GM21526 (cell line): ENCODE measurements at regions not wholly inside any gene's neighbourhood (a gene's known extent, or its start where the extent isn't known, plus 50 kb on each side); places are given as distances from the start of the nearest gene placed in this dataset.
"Not testable (repeated sequence)": the region's sequence is repeated elsewhere in the genome, so short reads cannot be mapped to it uniquely, and the experiment has no call there.

Experiments used
- ATAC-seq: cut with Tn5 transposase; IDR thresholded peaks from one replicate; pipeline ENCODE4 v1.9.1; 2021; ENCODE audit warnings: moderate library complexity; ENCODE audit not compliant: unreplicated experiment, low FRiP score

DNA sequence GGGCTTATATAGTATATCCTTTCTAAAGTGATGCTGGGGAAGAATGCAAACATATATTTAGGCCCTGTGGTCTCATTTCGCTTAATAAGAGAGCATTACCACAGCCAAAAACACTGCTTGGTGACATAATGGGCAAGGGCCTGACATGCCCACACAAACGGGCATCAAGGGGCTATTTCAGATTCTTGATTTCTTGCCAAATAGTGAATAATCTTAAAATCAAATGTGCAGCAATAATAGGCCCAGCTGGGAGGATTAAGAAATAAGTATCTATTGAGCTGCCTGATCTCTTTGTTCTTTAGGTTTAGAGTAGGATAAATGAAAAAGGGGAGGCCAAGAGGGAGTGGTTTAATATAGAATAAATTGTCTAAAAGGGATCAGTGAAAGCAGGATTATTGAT, 241.0 kb upstream of the GBE1 start:
- no peak for ATAC-seq

DNA sequence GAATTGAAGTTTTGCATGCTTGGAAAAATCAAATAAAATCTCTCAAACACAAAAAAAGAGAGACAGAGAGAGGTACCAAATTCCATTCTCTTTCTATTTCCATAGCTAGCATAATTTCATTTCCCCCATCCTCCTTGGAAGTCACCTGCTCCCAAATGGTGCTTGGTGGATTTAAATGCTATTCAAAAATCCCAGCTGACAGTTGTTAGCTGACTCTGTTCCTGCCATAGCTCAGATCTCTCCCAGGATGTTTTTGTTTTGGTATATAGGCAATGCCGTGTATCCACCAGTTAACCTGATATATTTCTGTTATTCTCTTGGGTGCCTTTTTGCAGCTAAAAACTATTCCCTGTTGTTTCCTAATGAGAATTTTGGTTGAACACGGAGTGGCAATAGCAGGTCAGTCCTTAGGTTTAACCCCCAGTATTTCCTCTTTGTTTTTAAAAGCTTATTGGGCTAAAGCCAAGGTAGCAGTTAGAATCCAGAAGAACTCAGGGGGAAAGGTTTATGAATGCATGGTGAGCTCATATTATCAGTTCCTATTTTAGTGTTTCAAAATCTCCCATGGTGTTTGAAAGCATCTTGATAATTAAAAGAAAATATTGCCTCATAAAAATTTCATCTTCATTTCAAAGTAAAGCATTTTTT, 240.0 kb upstream of the GBE1 start:
- no peak for ATAC-seq

- ATAC-seq: no peak
These were observed 239.3 kb upstream of the GBE1 start for GRCh38 chr3:82000773-82001172.

DNA sequence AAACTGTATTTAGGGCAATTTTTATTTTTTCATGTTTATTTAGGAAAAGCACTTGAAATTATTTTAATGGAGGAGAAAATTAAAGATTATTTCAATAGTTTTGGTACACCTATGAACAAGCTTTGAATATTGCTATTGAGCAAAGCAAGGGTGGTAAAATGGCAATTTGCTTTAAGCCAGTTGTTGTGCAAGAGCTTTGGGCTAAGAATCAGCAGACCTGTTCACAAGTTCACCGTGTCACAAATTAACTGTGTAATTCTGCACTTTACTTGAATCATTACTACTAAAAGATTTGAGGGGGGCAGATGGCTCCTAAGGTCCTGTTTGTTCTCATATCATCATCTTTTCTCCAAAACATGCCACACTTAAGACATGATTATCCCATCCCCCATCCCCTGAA, 238.9 kb upstream of the GBE1 start:
- ATAC-seq: no peak

DNA sequence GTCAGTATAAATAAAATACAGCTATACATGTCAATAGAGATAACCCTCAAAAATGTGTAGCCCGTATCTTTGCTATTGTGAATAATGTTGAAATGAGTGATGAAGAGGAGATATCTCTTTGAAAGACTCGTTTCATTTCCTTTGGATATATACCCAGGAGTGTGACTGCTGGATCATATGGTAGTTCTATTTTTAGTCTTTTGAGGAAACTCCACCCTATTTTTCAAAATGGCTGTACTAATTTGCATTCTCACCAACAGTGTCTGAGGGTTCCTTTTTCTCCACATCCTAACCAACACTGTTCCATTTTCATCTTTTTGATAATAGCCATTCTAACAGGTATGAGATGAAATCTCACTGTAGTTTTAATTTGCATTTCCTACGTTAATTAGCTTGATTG, 237.5 kb upstream of the GBE1 start:
- ATAC-seq: no peak

DNA sequence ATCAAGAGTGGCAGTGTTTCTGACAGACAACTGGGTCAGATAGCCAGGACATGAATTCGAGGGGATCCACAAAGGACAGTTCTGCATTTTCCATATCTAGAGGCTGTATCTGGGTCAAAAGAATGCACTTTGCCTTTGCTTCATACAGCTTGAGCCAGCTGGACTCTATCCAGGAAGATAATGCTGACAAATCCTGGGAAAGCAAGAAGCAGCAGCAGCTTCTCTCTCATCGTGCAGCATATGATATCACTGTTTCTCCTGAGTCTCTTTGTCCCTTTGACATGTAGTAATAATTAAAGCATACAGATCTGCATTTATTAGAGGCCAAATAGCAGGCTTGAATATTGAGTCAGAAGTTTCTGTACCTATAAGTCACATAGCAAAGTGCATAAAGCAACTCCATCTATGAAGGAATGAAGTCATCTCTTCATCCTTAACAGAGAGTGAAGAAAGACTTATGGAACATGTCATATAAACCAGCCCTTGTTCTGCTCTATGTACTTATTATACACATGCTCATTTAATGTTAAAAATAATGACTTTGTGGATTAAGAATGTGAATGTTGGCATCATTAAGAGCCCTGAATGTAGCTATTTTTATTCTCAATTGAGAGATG, 236.8 kb upstream of the GBE1 start:
- ATAC-seq: no peak

DNA sequence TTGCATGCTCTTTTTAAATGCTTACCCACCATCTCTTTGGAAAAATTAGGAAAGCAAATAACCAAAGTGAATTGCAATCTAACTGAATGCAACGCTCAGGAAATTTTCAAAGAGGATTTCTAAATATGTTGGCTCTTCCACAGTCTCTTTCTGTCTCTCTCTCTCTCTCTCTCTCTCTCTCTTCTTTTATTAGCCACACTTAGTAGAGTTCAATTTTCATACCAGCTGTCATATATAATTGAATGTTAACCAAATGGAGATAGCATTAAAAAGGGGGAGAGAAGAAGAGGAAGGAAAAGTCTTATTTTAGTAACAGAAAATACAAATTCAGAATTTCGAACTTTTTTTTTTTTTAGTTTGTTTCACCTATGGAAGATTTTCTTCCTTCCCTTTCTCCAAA, 235.9 kb upstream of the GBE1 start:
- no peak for ATAC-seq

DNA sequence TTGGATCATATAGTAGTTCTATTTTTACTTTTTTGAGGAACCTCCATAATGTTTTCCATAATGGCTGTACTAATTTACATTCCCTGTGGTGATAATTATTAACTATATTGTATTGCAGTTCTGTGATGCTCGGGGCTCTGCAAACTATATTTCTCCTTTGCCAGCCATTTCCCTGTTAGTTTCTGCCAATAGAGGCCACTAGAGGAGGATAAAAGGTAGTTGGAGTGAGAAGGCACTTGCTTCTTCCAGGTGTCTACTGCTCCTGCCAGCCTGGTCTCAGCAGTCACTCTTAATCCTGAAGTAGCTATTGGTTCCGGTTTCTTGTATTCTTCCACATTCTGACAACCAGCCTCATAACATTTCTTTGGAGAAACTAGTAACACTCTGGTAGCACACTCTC, 233.9 kb upstream of the GBE1 start:
- ATAC-seq: no peak

- no peak for ATAC-seq
These were observed 228.3 kb upstream of the GBE1 start for GRCh38 chr3:81989758-81990157.

DNA sequence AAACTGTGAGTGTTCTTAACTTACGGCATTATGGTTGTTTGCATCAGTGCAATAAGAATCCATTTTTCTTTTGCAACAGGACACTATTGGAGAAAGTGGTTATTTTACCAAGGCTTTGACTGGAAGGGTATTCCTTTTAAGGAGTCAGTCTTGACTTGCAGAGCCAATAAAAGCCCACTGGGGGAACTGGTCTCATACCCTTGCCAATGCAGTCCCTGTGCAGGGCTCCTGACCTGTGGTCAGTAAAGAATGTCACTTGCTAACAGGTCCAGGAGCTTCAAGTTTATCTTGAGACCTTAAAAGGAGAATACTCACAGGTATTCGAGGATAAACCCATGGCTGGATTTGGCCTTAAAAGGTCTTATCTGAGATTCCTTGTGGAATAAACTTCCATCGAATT, 227.8 kb upstream of the GBE1 start:
- no peak for ATAC-seq

DNA sequence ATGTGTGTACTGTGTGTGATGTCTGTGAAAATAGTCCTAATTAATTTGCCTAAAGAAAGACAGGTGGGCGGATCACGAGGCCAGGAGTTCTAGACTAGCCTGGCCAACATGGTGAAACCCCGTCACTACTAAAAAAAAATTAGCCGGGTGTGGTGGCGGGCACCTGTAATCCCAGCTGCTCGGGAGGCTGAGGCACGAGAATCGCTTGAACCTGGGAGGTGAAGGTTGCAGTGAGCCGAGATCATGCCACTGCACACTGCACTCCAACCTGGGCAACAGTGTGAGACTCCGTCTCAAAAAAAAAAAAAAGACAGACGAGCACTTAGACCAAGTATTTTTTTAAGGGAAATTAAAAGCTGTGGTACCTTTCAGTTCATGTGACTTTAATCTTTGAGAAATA, 226.0 kb upstream of the GBE1 start:
- not testable (repeated sequence) for ATAC-seq

DNA sequence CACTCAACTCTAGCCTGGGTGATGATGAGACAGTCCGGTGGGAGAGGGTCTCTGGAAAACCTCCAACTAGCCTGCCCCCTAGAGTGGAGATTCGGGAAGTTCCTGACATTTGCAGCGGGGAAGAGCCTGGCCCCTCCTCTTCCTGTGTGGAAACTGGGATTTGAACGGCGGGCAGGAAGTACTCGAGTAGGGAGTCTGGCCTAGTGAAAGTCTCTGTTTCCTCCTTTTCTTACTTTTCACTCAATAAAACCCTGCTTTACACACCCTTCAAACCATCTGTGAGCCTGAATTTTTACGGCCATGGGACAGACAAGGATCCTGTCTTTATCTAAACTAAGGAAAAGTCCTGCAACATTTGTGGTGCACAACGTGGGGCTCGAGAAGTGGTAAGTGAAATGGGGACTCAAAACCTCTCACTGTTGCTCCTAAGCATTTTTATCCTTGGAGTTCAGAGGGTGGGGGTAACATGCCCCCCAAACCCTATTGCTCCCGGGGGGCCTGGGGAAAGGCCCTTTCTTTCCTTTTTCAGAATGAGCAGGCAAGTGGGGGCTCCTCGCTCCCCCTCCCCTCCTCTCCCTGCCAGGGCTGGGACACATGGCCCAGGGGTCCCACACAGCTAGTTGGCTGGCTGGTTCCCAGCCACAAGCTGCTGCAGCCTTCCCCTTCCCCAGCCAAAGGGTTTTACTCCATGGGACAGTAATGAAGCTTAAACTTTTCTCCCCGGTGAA, 224.7 kb upstream of the GBE1 start:
- no peak for ATAC-seq

DNA sequence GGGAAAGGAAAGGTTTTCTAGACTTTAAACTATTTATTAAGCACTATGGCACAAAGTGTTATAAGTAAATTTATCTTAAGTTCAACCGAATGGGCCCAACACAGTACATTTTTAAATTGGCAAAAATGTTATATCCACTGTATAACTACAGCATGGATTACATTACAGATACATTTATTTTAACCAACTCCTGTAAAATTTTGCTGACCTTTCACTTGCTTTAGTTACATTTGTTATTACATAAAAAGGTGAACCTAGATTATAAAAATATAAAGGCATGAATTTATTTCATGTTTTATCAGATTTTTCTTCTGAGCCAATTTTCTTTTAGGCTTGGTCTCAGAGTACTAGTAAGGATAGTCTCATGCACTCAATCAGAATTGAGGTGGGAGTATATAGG, 221.9 kb upstream of the GBE1 start:
- ATAC-seq: no peak

- no peak for ATAC-seq
These were observed 219.4 kb upstream of the GBE1 start for GRCh38 chr3:81980596-81981494.

- ATAC-seq: no peak
These were observed 213.3 kb upstream of the GBE1 start for GRCh38 chr3:81974751-81975150.

DNA sequence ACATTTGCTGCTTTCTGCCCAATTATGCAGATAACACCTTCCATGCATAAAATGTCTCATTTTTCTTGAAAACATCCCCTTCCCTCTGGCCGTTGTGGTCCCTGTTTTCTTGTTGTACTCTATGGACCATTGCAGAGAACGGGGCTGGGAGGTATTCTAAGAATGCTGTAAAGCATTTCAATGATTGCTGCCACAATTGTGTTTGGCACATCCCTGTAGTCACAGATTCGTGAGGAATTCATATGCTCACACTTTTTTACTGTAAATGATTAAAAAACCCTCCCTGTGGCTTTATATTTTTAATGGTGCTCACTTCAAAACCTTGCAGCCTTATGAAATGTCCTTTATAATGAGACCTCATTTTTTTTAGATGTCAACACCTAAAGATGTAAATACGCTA, 207.2 kb upstream of the GBE1 start:
- no peak for ATAC-seq

GRCh38 chr3:81967393-81967792, 205.9 kb upstream of the GBE1 start:
- ATAC-seq: no peak

GRCh38 chr3:81965696-81966095, 204.3 kb upstream of the GBE1 start:
- no peak for ATAC-seq

DNA sequence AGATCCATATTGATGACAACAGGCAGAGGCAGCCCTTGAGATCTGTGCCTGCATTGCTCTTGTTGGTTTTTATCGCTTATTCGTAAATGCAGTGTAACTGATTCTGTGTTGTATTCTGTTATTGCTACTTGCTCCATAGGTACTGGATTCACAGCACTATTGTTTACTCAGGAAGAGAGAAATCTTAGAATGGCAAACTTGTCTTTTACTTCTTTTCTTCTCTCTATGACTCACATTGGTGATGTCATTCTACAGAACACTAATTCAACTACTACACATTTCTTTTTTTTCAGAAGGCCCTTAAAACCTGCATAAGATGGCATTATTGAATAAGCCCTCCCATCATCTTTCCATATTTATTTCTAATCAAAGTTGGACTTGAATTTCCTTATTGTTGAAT, 201.0 kb upstream of the GBE1 start:
- no peak for ATAC-seq

- ATAC-seq: no peak
These were observed 197.7 kb upstream of the GBE1 start for GRCh38 chr3:81958972-81959640.

- no peak for ATAC-seq
These were observed 194.4 kb upstream of the GBE1 start for GRCh38 chr3:81955878-81956277.
